ENCODE measurements at regions not wholly inside any gene's neighbourhood (a gene's known extent, or its start where the extent isn't known, plus 50 kb on each side); places are given as distances from the start of the nearest gene placed in this dataset.

DNA sequence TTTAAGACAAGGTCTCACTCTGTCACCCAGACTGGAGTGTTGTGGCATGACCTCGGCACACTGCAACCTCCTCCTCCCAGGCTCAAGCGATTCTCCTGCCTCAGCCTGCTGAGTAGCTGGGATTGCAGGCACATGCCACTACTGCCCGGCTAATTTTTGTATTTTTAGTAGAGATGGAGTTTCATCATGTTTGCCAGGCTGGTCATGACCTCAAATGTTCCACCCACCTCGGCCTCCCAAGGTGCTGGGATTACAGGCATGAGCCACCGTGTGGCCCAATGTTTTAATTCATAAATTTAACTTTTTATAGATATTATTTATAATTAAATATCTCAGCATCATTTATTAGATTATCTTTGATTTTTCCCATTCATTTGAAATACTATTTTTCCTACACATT lies 658.0 kb upstream of the NRG3 start:
- TF ChIP-seq, protein P1, sequence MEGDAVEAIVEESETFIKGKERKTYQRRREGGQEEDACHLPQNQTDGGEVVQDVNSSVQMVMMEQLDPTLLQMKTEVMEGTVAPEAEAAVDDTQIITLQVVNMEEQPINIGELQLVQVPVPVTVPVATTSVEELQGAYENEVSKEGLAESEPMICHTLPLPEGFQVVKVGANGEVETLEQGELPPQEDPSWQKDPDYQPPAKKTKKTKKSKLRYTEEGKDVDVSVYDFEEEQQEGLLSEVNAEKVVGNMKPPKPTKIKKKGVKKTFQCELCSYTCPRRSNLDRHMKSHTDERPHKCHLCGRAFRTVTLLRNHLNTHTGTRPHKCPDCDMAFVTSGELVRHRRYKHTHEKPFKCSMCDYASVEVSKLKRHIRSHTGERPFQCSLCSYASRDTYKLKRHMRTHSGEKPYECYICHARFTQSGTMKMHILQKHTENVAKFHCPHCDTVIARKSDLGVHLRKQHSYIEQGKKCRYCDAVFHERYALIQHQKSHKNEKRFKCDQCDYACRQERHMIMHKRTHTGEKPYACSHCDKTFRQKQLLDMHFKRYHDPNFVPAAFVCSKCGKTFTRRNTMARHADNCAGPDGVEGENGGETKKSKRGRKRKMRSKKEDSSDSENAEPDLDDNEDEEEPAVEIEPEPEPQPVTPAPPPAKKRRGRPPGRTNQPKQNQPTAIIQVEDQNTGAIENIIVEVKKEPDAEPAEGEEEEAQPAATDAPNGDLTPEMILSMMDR (IDR thresholded peaks at IDR 0.05): no peak
- TF ChIP-seq POLR2A (IDR thresholded peaks at IDR 0.05) (no peak), POLR2AphosphoS5 (IDR thresholded peaks at IDR 0.05; ENCODE audit: insufficient read depth in 1 of 2, low read depth in 1 of 2) (no peak)
